ENCODE measurements at regions not wholly inside any gene's neighbourhood (a gene's known extent, or its start where the extent isn't known, plus 50 kb on each side); places are given as distances from the start of the nearest gene placed in this dataset.

GRCh38 chr22:44557064-44557748 is 59.2 kb upstream of the RTL6 start:
- Mint-ChIP-seq H3K4me1 (no peaks in the 10 kb centered on the region), H3K9me3 (peaks cover 5% of the 10 kb centered on the region), H3K27me3 (ENCODE audit: low read depth) (peaks cover 13% of the 10 kb centered on the region), H3K27ac (ENCODE audit: unreplicated experiment) (no peak overlapping the region), H3K4me3 (no peak overlapping the region), H3K36me3 (ENCODE audit: low read depth) (peaks cover 3% of the 10 kb centered on the region)
- TF ChIP-seq CTCF (conservative IDR thresholded peaks at IDR 0.05) = no peak
- DNase-seq (ENCODE audit: low read depth, low spot score) = no peak

GRCh38 chr22:44555597-44555996 is 57.6 kb upstream of the RTL6 start:
- H3K9me3 Mint-ChIP-seq = peaks cover 2% of the 10 kb centered on the region
- H3K36me3 Mint-ChIP-seq (ENCODE audit: low read depth) = no peaks in the 10 kb centered on the region
- H3K4me3 Mint-ChIP-seq = no peak overlapping the region
- TF ChIP-seq CTCF (conservative IDR thresholded peaks at IDR 0.05) = no peak
- DNase-seq (ENCODE audit: low read depth, low spot score) = no peak
- H3K4me1 Mint-ChIP-seq = peaks cover 4% of the 10 kb centered on the region
- H3K27me3 Mint-ChIP-seq (ENCODE audit: low read depth) = peaks cover 13% of the 10 kb centered on the region
- no peak overlapping the region for H3K27ac Mint-ChIP-seq (ENCODE audit: unreplicated experiment)

GRCh38 chr22:44555046-44555445 is 57.0 kb upstream of the RTL6 start:
- no peak for DNase-seq (ENCODE audit: low read depth, low spot score)
- Mint-ChIP-seq H3K4me1 (peaks cover 4% of the 10 kb centered on the region), H3K4me3 (no peak overlapping the region), H3K27me3 (ENCODE audit: low read depth) (peaks cover 13% of the 10 kb centered on the region), H3K9me3 (peaks cover 2% of the 10 kb centered on the region), H3K27ac (ENCODE audit: unreplicated experiment) (no peak overlapping the region), H3K36me3 (ENCODE audit: low read depth) (no peaks in the 10 kb centered on the region)
- TF ChIP-seq CTCF (conservative IDR thresholded peaks at IDR 0.05) = no peak

DNA sequence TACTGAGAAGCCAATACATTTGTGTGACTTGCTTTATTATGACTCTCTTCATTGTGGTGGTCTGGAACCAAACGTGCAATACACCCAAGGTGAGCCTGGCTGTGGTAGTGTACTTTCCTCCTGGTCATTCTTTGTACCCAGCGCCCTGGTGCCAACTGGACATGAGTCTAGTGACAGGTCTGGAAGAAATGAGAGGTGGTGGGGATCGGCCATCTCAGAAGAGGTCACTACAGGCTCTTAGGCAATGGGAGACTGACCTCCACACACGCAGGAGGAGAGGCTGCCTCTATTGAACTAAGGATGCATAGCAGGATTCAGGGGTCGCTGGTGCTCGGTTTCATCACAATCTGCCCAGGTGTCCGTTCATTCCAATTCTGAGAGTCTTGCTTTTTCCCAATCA is 56.4 kb upstream of the RTL6 start:
- no peak for DNase-seq (ENCODE audit: low read depth, low spot score)
- no peak overlapping the region for H3K27ac Mint-ChIP-seq (ENCODE audit: unreplicated experiment)
- H3K4me1 Mint-ChIP-seq = peaks cover 8% of the 10 kb centered on the region
- H3K9me3 Mint-ChIP-seq = no peaks in the 10 kb centered on the region
- H3K36me3 Mint-ChIP-seq (ENCODE audit: low read depth) = no peaks in the 10 kb centered on the region
- TF ChIP-seq CTCF (conservative IDR thresholded peaks at IDR 0.05) = no peak
- H3K27me3 Mint-ChIP-seq (ENCODE audit: low read depth) = peaks cover 13% of the 10 kb centered on the region
- no peak overlapping the region for H3K4me3 Mint-ChIP-seq

- H3K4me1 Mint-ChIP-seq = peaks cover 10% of the 10 kb centered on the region
- no peaks in the 10 kb centered on the region for H3K36me3 Mint-ChIP-seq (ENCODE audit: low read depth)
- H3K27me3 Mint-ChIP-seq (ENCODE audit: low read depth) = peaks cover 9% of the 10 kb centered on the region
- no peak for TF ChIP-seq CTCF (conservative IDR thresholded peaks at IDR 0.05)
- no peaks in the 10 kb centered on the region for H3K9me3 Mint-ChIP-seq
- DNase-seq (ENCODE audit: low read depth, low spot score) = no peak
- no peak overlapping the region for H3K27ac Mint-ChIP-seq (ENCODE audit: unreplicated experiment)
- H3K4me3 Mint-ChIP-seq = no peak overlapping the region
Observed at GRCh38 chr22:44550711-44551491, 52.9 kb upstream of the RTL6 start.

Data from neural crest cell (in vitro differentiated cells).